ENCODE measurements at regions not wholly inside any gene's neighbourhood (a gene's known extent, or its start where the extent isn't known, plus 50 kb on each side); places are given as distances from the start of the nearest gene placed in this dataset.
"Not testable (repeated sequence)": the region's sequence is repeated elsewhere in the genome, so short reads cannot be mapped to it uniquely, and the experiment has no call there.

DNA sequence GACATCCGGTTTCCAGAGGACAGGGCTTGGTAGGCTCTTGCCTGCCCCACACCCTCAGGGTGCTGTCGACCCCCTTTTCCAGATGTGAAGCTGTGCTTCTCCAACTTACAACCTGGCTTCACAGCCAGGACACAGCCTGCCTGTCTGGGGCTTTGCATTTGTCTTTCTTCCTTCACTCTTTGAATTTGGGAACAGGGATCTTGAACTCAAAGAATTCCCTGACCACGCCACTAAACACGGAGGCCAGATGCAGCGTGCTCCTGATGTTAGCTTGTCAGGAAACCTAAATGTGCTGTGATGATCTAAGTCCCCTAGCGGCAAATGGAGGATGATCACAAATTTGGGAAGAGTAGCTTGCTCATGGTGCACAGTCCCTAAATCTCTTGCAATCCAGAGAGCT, 244.8 kb upstream of the RGMA start:
- H3K4me1 ChIP-seq (ENCODE audit: low read depth): no peaks in the 10 kb centered on the region
- intact Hi-C loops (cut with DNase I, micrococcal nuclease): no loop called here
- TF ChIP-seq, protein P1, sequence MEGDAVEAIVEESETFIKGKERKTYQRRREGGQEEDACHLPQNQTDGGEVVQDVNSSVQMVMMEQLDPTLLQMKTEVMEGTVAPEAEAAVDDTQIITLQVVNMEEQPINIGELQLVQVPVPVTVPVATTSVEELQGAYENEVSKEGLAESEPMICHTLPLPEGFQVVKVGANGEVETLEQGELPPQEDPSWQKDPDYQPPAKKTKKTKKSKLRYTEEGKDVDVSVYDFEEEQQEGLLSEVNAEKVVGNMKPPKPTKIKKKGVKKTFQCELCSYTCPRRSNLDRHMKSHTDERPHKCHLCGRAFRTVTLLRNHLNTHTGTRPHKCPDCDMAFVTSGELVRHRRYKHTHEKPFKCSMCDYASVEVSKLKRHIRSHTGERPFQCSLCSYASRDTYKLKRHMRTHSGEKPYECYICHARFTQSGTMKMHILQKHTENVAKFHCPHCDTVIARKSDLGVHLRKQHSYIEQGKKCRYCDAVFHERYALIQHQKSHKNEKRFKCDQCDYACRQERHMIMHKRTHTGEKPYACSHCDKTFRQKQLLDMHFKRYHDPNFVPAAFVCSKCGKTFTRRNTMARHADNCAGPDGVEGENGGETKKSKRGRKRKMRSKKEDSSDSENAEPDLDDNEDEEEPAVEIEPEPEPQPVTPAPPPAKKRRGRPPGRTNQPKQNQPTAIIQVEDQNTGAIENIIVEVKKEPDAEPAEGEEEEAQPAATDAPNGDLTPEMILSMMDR (IDR thresholded peaks at IDR 0.05): no peak
- ATAC-seq: no peak
- no peak overlapping the region for H3K4me3 ChIP-seq
- no peaks in the 10 kb centered on the region for H3K36me3 ChIP-seq (ENCODE audit: low read depth)
- no peaks in the 10 kb centered on the region for H3K9me3 ChIP-seq
- no peak for DNase-seq

DNA sequence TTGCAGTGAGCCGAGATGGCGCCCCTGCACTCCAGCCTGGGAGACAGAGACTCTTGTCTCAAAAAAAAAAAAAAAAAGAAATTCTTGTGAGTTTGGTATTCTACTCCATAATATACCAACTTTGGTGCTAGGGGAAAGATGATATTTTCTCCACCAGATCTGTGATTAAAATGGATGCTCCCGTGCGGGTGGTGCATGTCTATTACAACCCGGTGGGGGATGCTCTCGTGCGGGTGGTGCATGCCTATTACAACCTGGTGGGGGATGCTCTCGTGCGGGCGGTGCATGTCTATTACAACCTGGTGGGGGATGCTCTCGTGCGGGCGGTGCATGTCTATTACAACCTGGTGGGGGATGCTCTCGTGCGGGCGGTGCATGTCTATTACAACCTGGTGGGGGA, 244.1 kb upstream of the RGMA start:
- ATAC-seq; H3K36me3 ChIP-seq (ENCODE audit: low read depth); H3K4me3 ChIP-seq; H3K9me3 ChIP-seq; H3K4me1 ChIP-seq (ENCODE audit: low read depth); DNase-seq; intact Hi-C loops (cut with DNase I, micrococcal nuclease): not testable (repeated sequence)

DNA sequence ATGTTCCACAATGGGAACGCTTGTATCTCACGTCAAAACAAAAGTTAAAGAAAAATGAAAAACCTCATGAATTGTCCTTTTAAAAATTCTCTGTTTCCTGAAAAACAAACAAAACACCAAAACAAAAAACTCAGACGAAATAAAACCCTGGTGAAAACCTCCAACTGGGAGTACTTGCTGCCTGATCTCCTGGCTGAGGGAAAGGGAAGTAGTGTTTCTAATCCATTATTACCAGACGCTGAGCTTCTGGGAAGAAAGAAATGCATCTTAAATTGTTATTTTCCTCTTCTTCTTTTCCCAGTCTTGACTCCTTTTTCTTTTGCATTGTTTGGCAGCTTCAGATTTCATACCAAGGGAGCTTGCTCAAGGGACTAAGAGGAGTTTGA, 243.2 kb upstream of the RGMA start:
- no peaks in the 10 kb centered on the region for H3K4me1 ChIP-seq (ENCODE audit: low read depth)
- ATAC-seq: no peak
- intact Hi-C loops (cut with DNase I, micrococcal nuclease): no loop called here
- no peak overlapping the region for H3K4me3 ChIP-seq
- TF ChIP-seq, protein P1 (IDR thresholded peaks at IDR 0.05): no peak
- no peaks in the 10 kb centered on the region for H3K9me3 ChIP-seq
- DNase-seq: no peak
- no peaks in the 10 kb centered on the region for H3K36me3 ChIP-seq (ENCODE audit: low read depth)

DNA sequence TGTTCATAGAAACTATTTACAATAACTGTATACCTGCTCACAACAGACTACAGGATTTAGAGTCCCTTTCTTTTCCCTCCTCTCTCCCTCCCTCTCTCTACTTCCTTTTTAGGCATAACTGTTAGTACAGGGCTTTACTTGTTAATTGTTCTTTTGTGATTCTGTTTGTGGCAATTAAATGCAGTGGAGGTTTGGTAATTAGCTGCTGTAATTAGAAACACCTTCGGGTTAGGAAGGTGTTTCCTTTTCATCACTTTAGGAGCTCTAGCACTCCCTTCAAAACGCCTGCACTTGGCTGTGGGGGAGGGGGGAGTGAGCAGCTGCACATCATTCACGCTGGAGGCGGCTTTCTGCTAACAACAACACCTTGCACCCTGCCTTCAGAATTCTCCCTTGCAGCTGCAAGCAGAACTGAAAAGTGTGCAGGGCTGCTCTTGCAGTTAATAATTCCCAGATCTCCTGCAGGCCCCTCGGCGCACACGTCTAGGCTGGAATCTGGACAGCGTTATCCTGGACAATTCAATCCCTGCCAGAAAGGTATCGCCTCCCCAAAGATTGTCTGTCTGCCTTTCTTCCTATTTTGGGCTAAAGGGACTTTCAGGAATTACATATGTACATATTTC, 242.6 kb upstream of the RGMA start:
- intact Hi-C loops (cut with DNase I, micrococcal nuclease): no loop called here
- ATAC-seq: no peak
- TF ChIP-seq, protein P1 (IDR thresholded peaks at IDR 0.05): no peak

DNA sequence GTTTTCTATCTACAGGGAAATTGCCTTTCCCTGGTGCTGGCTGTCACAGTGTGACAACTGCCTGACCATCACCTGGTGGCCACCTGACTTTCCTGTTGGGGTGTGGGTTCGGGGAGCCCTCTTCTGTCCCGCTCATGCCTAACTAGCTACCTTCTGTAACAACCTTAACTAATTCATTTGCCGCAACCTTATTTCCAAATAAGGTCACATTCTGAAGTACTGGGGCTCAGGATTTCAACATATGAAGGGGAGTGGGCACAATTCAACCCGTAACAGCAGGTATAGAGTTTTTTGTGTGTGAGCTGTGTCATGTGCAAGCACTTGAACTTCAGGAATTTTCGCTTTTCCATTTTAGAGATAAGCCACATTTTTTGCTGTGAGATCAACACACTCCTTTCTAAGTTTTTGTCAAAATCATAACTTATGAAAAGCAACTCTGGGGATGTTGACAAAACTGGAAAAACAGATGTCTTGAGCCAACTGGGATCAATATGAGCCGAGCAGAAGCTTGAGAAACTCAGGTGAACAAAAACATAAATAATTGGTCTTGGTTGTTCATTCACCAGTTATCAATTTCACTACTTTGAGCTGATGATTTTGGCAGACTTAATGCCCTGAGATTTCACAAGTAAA, 242.0 kb upstream of the RGMA start:
- Histone ChIP-seq H3K9me3 (no peaks in the 10 kb centered on the region), H3K4me1 (ENCODE audit: low read depth) (no peaks in the 10 kb centered on the region), H3K36me3 (ENCODE audit: low read depth) (no peaks in the 10 kb centered on the region), H3K4me3 (no peak overlapping the region)
- TF ChIP-seq, protein P1 (IDR thresholded peaks at IDR 0.05): no peak
- DNase-seq (no peak), ATAC-seq (no peak)
- intact Hi-C loops (cut with DNase I, micrococcal nuclease): no loop called here

More for the DNA sequence above, 242.6 kb upstream of the RGMA start:
- H3K9me3 ChIP-seq: no peaks in the 10 kb centered on the region
- no peak overlapping the region for H3K4me3 ChIP-seq
- no peaks in the 10 kb centered on the region for H3K36me3 ChIP-seq (ENCODE audit: low read depth)
- no peaks in the 10 kb centered on the region for H3K4me1 ChIP-seq (ENCODE audit: low read depth)
- DNase-seq: no peak

DNA sequence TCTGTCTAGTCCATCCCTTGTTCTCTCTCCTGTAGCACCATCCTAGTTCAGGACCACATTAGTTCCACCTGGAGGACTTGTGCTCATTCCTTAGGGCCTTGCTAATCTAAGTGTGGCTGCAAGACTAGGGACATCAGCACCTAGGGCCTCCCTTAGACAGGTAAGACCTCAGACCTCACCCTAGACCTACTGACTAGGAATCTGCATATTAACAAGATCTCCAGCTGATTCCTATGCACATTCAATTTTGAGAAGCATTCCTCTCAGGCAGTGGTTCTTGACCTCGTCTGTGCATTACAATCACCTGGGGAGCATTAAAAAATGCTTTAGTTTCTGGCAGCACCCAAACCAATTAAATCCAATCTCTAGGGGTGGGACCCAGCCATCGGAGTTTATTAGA, 238.4 kb upstream of the RGMA start:
- no peak for ATAC-seq
- H3K36me3 ChIP-seq (ENCODE audit: low read depth): no peaks in the 10 kb centered on the region
- no peaks in the 10 kb centered on the region for H3K4me1 ChIP-seq (ENCODE audit: low read depth)
- TF ChIP-seq, protein P1 (IDR thresholded peaks at IDR 0.05): no peak
- H3K4me3 ChIP-seq: no peak overlapping the region
- no peaks in the 10 kb centered on the region for H3K9me3 ChIP-seq
- DNase-seq: no peak
- intact Hi-C loops (cut with DNase I, micrococcal nuclease): no loop called here

All from mucosa of descending colon (tissue), 3 donors.